ENCODE measurements at regions not wholly inside any gene's neighbourhood (a gene's known extent, or its start where the extent isn't known, plus 50 kb on each side); places are given as distances from the start of the nearest gene placed in this dataset.

DNA sequence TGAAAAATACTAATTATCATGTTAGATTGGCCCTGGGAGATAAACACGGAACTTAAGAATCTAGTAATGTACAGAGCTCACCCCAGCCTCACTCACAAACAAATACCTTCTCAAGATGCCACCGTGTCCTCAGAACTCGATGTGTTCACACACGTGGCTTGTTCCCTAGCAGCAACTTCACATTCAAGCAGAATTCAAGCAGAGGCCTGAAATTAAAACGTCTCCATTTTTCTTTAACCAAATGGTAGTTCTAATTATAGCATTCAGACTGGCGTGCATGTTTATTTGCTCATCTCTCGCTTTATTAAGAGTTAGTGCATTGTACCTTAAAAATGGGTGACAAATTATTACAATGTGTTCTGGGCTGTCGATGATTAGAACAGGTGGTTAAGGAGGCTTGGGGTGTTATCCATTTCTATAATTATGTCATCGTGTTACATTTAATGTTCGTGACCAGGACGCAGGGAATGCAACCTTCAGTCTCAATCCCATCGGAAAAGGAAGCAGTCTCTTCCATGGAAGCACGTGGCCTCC is 57.3 kb upstream of the SLC66A3 start:
- intact Hi-C loops (cut with micrococcal nuclease), result no loop called here

DNA sequence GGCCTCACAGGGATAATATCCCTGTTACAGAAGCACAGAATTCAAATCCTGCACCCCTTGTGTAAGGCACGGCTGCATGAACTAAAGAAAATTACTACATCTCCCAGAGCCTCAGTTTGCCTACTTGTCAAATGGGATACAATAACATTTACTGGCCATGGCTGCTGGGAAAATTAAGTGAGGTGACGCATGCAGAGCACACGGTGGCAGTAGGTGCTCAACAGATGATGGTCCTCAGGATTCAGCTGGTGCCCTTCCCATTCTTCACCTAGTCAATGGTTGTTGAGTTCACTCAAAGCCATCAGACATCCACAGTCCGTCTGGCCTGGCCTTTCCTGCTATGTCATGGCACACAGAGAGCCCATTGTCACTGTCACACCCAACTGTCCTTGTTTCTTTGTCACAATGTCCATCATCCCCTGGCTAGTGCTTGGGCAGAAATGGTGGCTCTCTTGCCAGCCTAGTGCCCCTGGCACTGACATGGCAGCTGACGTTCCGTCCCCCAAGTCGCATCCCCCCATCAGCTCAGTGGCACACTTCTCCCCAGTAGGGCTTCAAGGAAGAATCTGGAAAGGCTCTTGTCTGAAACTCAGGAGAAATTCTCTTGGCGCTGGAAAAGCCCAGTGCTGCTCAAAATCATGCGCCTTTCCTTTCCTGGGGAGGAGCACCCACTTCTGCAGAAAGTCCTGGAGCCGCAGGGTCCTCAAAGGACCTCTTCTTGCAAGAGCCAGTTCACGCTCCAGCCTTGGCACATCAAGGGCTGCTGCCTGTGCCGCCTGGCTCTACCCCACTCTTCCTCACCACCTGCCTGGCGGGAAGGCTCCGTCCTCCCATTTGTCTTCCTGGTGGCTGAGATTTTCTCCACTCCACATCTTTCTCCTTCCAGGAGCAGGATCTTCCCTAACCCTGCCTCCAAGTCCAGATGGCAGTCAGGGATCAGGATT is 55.9 kb upstream of the SLC66A3 start:
- intact Hi-C loops (cut with micrococcal nuclease), result no loop called here

DNA sequence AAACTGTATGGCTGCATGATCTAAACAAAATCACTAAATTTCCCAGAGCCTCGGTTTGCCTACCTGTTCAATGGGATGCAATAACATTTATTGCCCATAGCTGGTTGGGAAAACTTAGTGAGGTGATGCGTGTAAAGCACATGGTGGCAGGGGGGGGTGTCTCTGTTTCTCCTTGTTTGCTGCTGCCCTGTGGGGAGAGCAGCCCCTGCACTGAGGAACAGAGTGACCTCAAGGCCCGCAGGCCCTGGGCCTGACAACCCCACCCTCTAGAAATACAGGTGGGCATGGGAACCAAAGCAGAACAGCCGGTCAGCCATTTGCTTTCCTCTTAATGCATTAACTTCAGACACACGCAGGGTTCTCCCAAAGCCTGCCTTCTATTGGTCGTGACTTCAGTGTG is 55.1 kb upstream of the SLC66A3 start:
- intact Hi-C loops (cut with micrococcal nuclease), result no loop called here

DNA sequence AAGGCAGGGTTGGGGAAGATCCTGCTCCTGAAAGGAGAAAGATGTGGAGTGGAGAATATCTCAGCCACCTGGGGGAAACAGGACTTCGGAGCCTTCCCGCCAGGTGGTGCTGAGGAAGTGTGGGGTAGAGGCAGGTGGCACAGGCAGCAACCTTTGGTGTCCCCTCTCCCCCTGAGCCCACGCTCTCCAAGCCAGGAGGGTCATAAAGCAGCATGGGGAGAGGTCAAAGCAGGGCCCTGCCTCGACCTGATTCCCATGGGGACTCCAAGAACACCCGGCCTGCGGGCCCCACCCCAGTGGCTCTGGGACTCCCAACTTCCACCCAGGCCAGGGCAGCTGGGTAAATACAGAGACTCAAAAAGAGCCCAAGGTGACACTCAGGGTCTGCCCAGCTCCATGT is 54.3 kb upstream of the SLC66A3 start:
- intact Hi-C loops (cut with micrococcal nuclease), result no loop called here

DNA sequence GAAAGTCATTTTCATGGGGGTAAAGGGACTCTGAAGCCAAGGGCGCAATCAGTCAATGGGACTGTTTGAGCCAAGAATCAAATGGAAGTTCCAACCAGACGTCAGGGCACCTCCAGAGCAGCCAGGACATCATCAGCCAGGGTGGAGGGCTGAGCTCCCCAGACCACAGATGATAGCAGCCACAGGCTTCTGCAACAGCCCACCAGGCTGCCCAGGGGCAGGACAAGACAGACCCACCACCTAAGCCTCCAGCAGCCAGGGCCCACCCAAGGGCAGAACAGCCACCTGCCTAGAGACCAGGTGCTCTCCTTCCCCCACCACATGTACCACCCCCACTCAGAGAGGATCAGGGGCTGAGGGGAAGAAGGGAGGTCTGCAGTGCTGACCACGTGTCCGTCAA is 53.8 kb upstream of the SLC66A3 start:
- intact Hi-C loops (cut with micrococcal nuclease), result no loop called here

DNA sequence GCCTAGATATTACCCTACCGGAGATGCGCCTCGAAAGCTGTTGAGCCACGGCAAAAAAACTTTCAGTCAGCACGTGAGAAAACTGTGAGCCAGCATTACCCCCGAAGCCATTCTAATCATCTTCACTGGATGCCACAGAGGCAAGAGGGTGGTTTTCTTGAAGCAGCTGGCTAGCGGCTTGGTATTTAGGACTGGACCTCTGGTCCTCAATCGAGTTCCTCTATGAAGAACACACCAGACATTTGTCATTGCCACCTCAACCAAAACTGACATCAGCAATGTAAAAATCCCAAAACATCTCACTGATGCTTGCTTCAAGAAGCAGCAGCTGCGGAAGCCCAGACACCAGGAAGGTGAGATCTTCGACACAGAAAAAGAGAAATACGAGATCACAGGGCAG is 52.8 kb upstream of the SLC66A3 start:
- intact Hi-C loops (cut with micrococcal nuclease), result no loop called here

DNA sequence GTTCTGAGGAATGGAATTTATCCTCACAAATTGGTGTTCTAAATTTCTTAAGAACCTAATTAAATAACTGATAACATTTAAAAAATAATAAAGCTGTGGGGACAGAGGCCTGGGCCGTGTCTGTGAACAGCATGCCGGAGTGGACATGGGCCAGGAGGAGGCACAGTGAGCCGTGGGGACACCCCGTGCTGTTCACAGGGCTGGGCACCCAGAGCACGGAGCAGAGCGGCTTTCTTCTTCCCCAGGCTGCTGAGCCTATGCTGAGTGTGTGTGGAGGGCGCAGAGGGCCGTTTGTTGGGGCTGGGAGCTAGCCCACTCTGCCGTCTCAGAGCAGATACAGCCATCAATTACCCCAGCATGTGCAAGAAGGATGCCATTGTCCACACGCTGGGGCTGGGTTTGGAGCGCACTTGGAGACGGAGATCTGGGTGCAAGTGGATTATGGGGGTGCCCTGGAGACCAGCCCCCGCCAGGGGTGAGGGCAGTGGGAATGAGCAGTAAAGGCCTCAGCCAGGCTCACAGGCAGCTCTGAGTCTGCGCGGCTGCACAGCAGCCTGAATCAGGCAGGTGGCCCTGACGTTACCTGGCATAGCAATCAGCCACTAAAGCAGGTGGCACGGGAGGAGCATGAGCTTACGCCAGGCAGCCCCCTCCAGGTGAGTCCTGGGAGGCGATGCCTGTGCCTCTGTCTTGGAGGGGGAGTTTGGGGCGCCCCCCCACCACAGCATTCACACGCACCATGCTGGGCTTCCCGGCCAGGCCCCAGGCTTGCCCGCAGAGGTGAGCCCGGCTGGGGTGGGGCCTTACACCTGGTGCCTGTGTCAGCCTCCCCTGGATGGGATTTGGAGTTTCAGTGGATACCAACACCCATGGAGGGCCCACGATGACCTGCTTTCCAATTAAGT is 52.1 kb upstream of the SLC66A3 start:
- intact Hi-C loops (cut with micrococcal nuclease), result no loop called here

DNA sequence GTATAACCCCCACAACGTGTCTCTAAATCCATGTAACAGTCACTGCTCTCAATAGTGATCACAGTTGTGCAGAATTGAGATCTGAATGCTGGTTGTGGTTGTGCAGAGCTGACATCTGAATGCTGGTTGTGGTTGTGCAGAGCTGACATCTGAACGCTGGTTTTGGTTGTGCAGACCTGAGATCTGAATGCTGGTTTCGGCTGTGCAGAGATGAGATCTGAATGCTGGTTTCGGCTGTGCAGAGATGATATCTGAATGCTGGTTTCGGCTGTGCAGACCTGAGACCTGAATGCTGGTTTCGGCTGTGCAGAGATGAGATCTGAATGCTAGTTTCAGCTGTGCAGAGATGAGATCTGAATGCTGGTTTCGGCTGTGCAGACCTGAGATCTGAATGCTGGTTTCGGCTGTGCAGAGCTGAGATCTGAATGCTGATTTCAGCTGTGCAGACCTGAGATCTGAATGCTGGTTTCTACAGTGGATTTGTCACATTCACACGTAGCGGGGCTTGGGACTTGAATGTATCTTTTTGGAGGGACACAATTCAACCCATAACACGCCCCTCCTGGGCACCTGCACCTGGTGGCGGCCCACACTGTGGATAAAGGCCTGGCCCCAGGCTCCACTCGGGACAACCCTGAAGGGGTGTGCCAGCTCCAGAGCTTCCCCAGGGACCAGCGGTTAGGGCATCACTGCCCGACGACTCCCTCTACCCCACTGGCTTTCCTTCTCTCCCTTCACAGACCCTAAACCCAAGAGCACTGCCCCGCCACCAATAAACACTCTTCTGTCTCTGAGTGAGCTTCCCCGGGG is 51.1 kb upstream of the SLC66A3 start:
- intact Hi-C loops (cut with micrococcal nuclease), result loop anchor here (2.0 kb wide), 2 partner anchors 21 to 51 kb away; partner anchors contain the start of gene SLC66A3

DNA sequence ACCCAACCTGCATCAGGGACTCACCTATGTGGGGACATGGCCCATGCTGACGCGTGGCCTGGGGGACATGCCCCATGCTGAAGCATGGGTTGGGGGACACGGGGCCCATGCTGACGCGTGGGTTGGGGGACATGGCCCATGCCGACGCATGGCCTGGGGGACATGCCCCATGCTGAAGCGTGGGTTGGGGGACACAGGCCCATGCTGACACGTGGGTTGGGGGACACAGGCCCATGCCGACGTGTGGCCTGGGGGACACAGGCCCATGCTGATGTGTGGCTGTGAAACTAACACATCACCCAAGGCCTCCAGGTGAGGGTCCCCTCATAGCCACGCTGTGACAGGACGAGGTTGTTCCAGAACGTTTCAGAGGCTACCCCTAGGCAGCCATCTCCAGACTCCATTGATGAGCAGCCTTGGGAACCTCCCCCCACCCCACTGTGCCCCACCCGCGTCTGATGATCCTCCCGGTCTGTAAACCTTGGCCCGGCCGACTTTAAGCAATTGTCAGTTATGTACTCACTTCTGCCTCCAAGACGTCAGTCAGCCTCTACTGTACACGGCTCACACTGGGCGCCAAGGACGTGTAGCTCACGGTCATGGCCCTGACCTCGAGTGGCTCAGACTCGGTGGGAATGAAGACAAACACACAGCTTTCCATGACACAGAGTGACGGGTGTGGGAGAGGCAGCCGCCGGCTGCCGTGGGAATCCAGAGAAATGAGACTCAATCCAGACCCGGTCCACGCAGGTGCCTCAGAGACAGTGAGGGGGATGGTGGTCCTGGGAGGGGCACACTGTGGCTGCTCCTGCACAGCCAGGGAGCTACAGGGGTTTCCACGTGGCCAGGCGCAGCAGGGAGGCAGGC is 50.2 kb upstream of the SLC66A3 start:
- intact Hi-C loops (cut with micrococcal nuclease), result loop anchor here (2.0 kb wide), 2 partner anchors 20 to 50 kb away; partner anchors contain the start of gene SLC66A3
